Stimulated activated CD4-positive, alpha-beta T cell treated with anti-CD3 and anti-CD28 coated beads, Interleukin-4, amount 100 ng/mL, for 24 hours (primary cell): ENCODE measurements at regions not wholly inside any gene's neighbourhood (a gene's known extent, or its start where the extent isn't known, plus 50 kb on each side); places are given as distances from the start of the nearest gene placed in this dataset.

Experiments used
- DNase-seq: peaks from one replicate; pipeline ENCODE4 v3.0.0-alpha.2; 2020

GRCh38 chr16:85162478-85163277 lies 50.4 kb upstream of the CIBAR2 start:
- no peak for DNase-seq

GRCh38 chr16:85163278-85164112 lies 51.2 kb upstream of the CIBAR2 start:
- DNase-seq, result no peak

- DNase-seq, result no peak
These were observed 52.2 kb upstream of the CIBAR2 start for GRCh38 chr16:85164431-85164830.

- no peak for DNase-seq
These were observed 52.7 kb upstream of the CIBAR2 start for GRCh38 chr16:85164838-85165516.

GRCh38 chr16:85165781-85166180 lies 53.5 kb upstream of the CIBAR2 start:
- no peak for DNase-seq

- no peak for DNase-seq
These were observed 54.0 kb upstream of the CIBAR2 start for GRCh38 chr16:85166281-85166680.

GRCh38 chr16:85166699-85167588 lies 54.7 kb upstream of the CIBAR2 start:
- DNase-seq, result no peak

GRCh38 chr16:85167589-85168537 lies 55.6 kb upstream of the CIBAR2 start:
- no peak for DNase-seq

- DNase-seq, result no peak
These were observed 56.5 kb upstream of the CIBAR2 start for GRCh38 chr16:85168732-85169256.

GRCh38 chr16:85169333-85170065 lies 57.2 kb upstream of the CIBAR2 start:
- DNase-seq, result no peak

- DNase-seq, result no peak
These were observed 57.8 kb upstream of the CIBAR2 start for GRCh38 chr16:85170066-85170491.

- DNase-seq, result no peak
These were observed 58.3 kb upstream of the CIBAR2 start for GRCh38 chr16:85170590-85171003.

GRCh38 chr16:85171004-85171758 lies 58.9 kb upstream of the CIBAR2 start:
- DNase-seq, result no peak

- no peak for DNase-seq
These were observed 59.6 kb upstream of the CIBAR2 start for GRCh38 chr16:85171759-85172454.

- no peak for DNase-seq
These were observed 60.3 kb upstream of the CIBAR2 start for GRCh38 chr16:85172455-85173145.

GRCh38 chr16:85173146-85173980 lies 61.1 kb upstream of the CIBAR2 start:
- DNase-seq, result no peak
